GM12892 (cell line): ENCODE measurements at regions not wholly inside any gene's neighbourhood (a gene's known extent, or its start where the extent isn't known, plus 50 kb on each side); places are given as distances from the start of the nearest gene placed in this dataset.
A peak's percentile ranks its signal among the peaks of the same experiment; 100 is the strongest.

ENCODE experiments used
- DNase-seq: peaks from one replicate; pipeline ENCODE4 v3.0.0; 2011; ENCODE audit not compliant: insufficient read length
- FAIRE-seq: peaks from 2 replicates; lab custom pipeline; 2011; peaks lifted over from hg19 to GRCh38; lab: Jason Lieb, UNC
- POLR2A ChIP-seq: IDR thresholded peaks from 2 replicates; pipeline ENCODE4 v1.6.1; 2011; ENCODE audit warnings: low read depth, low read length, control low read depth
- POLR2AphosphoS5 ChIP-seq: IDR thresholded peaks from 2 replicates; pipeline ENCODE4 v1.6.1; 2011; ENCODE audit warnings: low read depth, low read length, control low read depth
- TAF1 ChIP-seq: IDR thresholded peaks from 2 replicates; pipeline ENCODE4 v1.6.1; 2011; ENCODE audit warnings: low read depth, mild to moderate bottlenecking, control low read depth, low read length, borderline replicate concordance

GRCh38 chr4:57168982-57169381, 58.8 kb upstream of the IGFBP7 start:
- DNase-seq, result no peak
- FAIRE-seq, result no peak
- no peak for TF ChIP-seq POLR2AphosphoS5
- no peak for TF ChIP-seq POLR2A
- TF ChIP-seq TAF1, result no peak

DNA sequence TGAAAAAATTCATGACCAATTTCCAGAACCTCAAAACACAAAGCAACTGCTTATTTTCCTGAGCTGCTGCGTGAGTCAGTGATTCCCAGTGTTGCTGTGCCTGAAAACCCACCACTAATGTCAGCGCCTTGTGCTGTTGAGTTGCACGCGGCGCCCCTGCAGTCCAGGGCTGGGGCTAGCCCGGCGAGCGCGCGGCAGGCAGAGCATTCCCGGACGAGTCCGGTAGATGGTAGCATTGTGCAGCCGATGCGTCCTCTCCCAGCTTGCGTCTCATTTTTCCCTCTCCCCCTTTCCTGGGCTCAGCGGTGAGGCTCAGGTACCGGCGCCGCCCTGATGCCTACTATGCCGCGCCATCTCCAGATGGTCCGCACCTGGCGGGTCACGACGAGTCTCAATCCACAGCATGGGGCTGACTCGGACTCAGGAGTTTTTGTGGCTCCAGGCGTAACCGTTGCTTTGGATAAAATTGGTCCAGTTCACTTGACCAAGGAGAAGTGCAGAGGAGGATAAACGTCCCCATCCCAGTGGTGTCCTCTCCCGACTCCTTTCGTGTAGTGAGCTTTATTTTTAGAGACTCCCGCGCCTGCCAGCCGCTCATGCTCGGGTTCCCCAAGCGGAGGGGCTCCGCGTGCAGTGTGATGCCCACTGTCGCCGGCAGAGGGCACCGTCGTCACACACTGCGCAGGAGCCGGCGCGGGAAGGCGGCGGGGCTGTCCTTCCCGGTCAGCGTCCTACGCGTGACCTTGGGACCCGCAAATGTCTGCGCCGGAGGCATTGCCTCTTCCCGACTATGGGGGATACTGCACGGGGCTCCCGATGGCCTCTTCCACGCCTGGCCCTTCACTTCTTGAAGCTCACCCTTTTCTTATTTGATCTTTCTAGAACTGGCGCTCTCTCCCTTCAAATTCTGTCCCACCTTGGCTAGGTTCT, 53.6 kb upstream of the IGFBP7 start:
- DNase-seq (peak; percentile 55), FAIRE-seq (peak; percentile 96)
- TF ChIP-seq POLR2A, result no peak
- TF ChIP-seq POLR2AphosphoS5, result no peak
- no peak for TF ChIP-seq TAF1

GRCh38 chr4:57162499-57163019, 52.4 kb upstream of the IGFBP7 start:
- TF ChIP-seq POLR2A (no peak), POLR2AphosphoS5 (no peak), TAF1 (no peak)
- DNase-seq (no peak), FAIRE-seq (no peak)
